ENCODE measurements at regions not wholly inside any gene's neighbourhood (a gene's known extent, or its start where the extent isn't known, plus 50 kb on each side); places are given as distances from the start of the nearest gene placed in this dataset.

DNA sequence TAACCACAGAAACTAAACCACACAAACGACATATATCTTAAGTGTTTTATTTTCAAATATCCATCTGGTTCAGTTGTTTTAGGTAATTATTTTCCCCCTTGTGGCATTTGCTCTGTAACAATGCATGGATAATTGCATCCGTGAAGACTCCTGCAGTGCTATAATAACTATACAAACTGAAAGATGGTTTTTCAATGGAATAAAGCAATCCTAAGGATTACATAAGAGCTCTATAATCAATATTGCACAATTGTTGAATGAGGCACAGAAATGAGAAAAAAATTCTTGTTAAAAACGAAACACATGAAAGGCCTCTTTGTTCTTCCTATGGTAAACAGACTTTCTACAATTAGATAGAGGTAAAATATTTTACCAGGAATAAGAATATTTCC, 446.0 kb upstream of the EPHA3 start:
- no peak for TF ChIP-seq ZBTB7A (IDR thresholded peaks at IDR 0.05; ENCODE audit: low read depth)
- TF ChIP-seq, protein P1, sequence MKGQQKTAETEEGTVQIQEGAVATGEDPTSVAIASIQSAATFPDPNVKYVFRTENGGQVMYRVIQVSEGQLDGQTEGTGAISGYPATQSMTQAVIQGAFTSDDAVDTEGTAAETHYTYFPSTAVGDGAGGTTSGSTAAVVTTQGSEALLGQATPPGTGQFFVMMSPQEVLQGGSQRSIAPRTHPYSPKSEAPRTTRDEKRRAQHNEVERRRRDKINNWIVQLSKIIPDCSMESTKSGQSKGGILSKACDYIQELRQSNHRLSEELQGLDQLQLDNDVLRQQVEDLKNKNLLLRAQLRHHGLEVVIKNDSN (IDR thresholded peaks at IDR 0.05) = no peak
- TF ChIP-seq CEBPB (IDR thresholded peaks at IDR 0.05) = no peak
- no peak for TF ChIP-seq TEAD4 (IDR thresholded peaks at IDR 0.05)
- TF ChIP-seq TCF12 (IDR thresholded peaks at IDR 0.05; ENCODE audit: low read depth) = no peak
- no peak for TF ChIP-seq EP300 (IDR thresholded peaks at IDR 0.05; ENCODE audit: borderline replicate concordance)
- TF ChIP-seq, protein P2, sequence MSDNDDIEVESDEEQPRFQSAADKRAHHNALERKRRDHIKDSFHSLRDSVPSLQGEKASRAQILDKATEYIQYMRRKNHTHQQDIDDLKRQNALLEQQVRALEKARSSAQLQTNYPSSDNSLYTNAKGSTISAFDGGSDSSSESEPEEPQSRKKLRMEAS (IDR thresholded peaks at IDR 0.05) = no peak
- no peak for TF ChIP-seq YY1 (IDR thresholded peaks at IDR 0.05; ENCODE audit: low read depth)
- TF ChIP-seq RAD21 (IDR thresholded peaks at IDR 0.05; ENCODE audit: low read depth) = no peak
- TF ChIP-seq, protein P3, sequence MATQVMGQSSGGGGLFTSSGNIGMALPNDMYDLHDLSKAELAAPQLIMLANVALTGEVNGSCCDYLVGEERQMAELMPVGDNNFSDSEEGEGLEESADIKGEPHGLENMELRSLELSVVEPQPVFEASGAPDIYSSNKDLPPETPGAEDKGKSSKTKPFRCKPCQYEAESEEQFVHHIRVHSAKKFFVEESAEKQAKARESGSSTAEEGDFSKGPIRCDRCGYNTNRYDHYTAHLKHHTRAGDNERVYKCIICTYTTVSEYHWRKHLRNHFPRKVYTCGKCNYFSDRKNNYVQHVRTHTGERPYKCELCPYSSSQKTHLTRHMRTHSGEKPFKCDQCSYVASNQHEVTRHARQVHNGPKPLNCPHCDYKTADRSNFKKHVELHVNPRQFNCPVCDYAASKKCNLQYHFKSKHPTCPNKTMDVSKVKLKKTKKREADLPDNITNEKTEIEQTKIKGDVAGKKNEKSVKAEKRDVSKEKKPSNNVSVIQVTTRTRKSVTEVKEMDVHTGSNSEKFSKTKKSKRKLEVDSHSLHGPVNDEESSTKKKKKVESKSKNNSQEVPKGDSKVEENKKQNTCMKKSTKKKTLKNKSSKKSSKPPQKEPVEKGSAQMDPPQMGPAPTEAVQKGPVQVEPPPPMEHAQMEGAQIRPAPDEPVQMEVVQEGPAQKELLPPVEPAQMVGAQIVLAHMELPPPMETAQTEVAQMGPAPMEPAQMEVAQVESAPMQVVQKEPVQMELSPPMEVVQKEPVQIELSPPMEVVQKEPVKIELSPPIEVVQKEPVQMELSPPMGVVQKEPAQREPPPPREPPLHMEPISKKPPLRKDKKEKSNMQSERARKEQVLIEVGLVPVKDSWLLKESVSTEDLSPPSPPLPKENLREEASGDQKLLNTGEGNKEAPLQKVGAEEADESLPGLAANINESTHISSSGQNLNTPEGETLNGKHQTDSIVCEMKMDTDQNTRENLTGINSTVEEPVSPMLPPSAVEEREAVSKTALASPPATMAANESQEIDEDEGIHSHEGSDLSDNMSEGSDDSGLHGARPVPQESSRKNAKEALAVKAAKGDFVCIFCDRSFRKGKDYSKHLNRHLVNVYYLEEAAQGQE (IDR thresholded peaks at IDR 0.05; ENCODE audit: low read depth) = no peak
- no peak for TF ChIP-seq CREB1 (IDR thresholded peaks at IDR 0.05; ENCODE audit: low read depth)
- no peak for TF ChIP-seq FOXM1 (IDR thresholded peaks at IDR 0.05; ENCODE audit: borderline replicate concordance, low read depth)
- TF ChIP-seq NFIC (IDR thresholded peaks at IDR 0.05) = no peak

DNA sequence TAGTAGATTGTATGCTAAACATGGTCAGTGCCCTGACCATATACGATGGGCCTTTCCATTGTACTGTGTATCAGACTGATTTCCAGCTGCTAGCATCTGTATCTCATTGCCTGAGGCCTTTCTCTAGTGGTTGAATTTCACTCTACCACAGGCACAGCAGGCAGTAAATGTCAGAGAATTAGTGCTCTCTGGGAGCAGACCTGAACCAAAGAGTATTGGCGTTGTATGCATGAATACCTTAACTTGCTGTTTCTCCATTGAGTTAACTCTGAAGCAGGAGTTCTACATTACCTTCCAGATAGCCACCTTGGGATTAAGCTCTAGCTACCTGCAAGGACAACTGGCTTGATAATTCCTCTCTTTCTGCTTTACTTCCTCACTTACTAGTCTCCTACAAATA, 439.2 kb upstream of the EPHA3 start:
- TF ChIP-seq RAD21 (IDR thresholded peaks at IDR 0.05; ENCODE audit: low read depth) (no peak), FOXM1 (IDR thresholded peaks at IDR 0.05; ENCODE audit: borderline replicate concordance, low read depth) (no peak), ZBTB7A (IDR thresholded peaks at IDR 0.05; ENCODE audit: low read depth) (no peak)

DNA sequence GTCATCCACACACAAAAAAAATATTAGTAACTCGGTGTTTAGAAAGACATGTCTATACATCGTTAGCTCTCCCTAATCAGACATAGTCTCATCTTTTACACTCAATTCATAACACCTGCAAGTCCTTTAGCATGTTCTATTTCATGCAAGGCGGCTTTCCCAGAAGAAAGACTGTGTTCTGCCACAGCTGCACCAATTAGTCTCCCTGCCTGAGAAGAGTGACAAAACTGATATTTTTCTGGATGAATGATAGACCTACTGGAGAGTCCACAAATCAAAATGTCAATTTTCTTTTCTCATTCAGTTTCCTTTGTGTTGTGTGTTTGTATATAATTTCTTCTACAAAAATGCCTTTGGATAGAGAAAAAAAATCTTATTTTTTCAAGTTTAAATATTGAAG, 435.8 kb upstream of the EPHA3 start:
- TF ChIP-seq TAF1 (IDR thresholded peaks at IDR 0.05; ENCODE audit: low read depth) (no peak), NFIC (IDR thresholded peaks at IDR 0.05) (no peak), ZBTB7A (IDR thresholded peaks at IDR 0.05; ENCODE audit: low read depth) (no peak), CREB1 (IDR thresholded peaks at IDR 0.05; ENCODE audit: low read depth) (no peak), TCF12 (IDR thresholded peaks at IDR 0.05; ENCODE audit: low read depth) (no peak)
- TF ChIP-seq, protein P1 (IDR thresholded peaks at IDR 0.05) = no peak

DNA sequence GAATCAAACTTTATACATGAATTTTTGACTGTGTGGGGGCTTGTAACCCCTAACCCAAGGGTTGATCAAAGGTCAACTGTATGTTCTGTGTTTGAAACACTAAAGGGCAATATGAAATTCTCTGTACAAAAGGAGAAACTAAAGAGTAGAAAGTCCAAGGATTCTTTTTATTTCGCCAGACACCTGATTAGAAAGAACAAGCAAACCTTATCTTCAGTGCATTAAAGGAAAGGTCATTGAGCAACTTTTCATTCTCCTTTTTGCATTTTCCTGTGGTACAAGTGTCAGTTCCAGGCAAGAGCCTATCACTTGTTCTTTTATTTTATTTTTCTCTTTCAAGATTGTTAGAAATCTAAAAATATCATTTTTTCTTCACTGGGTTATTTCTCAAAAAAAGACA, 430.1 kb upstream of the EPHA3 start:
- no peak for TF ChIP-seq CEBPB (IDR thresholded peaks at IDR 0.05)
- no peak for TF ChIP-seq YY1 (IDR thresholded peaks at IDR 0.05; ENCODE audit: low read depth)
- no peak for TF ChIP-seq RAD21 (IDR thresholded peaks at IDR 0.05; ENCODE audit: low read depth)
- TF ChIP-seq TCF12 (IDR thresholded peaks at IDR 0.05; ENCODE audit: low read depth) = no peak
- TF ChIP-seq, protein P3 (IDR thresholded peaks at IDR 0.05; ENCODE audit: low read depth) = no peak
- TF ChIP-seq FOXM1 (IDR thresholded peaks at IDR 0.05; ENCODE audit: borderline replicate concordance, low read depth) = no peak
- no peak for TF ChIP-seq TEAD4 (IDR thresholded peaks at IDR 0.05)
- TF ChIP-seq TAF1 (IDR thresholded peaks at IDR 0.05; ENCODE audit: low read depth) = no peak
- no peak for TF ChIP-seq EGR1 (IDR thresholded peaks at IDR 0.05)
- TF ChIP-seq, protein P2 (IDR thresholded peaks at IDR 0.05) = no peak
- TF ChIP-seq ZBTB7A (IDR thresholded peaks at IDR 0.05; ENCODE audit: low read depth) = no peak
- no peak for TF ChIP-seq EP300 (IDR thresholded peaks at IDR 0.05; ENCODE audit: borderline replicate concordance)
- TF ChIP-seq, protein P1 (IDR thresholded peaks at IDR 0.05) = no peak

DNA sequence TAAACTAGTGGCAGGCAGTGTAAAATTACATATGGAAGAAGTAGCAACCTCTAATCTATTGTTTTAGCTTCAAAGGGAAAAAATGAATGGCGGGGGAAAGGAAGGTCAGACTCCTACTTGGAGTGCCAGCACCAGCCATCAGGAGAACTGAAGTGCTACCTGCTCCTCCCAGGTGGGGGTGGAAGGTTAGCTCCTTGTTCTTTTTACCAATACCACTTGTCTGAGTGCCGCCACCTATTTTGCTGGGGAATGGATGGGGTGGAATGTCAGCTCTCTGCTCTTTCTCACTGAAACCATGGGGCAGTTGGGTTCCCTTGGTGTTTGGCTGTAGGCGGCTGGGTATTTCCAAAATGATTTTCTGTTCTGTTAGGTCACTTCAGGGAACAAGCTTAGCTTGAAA, 428.7 kb upstream of the EPHA3 start:
- TF ChIP-seq TEAD4 (IDR thresholded peaks at IDR 0.05) (no peak), CEBPB (IDR thresholded peaks at IDR 0.05) (no peak), CREB1 (IDR thresholded peaks at IDR 0.05; ENCODE audit: low read depth) (no peak), ZBTB7A (IDR thresholded peaks at IDR 0.05; ENCODE audit: low read depth) (no peak), RAD21 (IDR thresholded peaks at IDR 0.05; ENCODE audit: low read depth) (no peak), TAF1 (IDR thresholded peaks at IDR 0.05; ENCODE audit: low read depth) (no peak), NFIC (IDR thresholded peaks at IDR 0.05) (no peak), YY1 (IDR thresholded peaks at IDR 0.05; ENCODE audit: low read depth) (no peak)
- TF ChIP-seq, protein P3 (IDR thresholded peaks at IDR 0.05; ENCODE audit: low read depth) = no peak
- TF ChIP-seq, protein P1 (IDR thresholded peaks at IDR 0.05) = no peak
